HG03460 (cell line): ENCODE measurements at regions not wholly inside any gene's neighbourhood (a gene's known extent, or its start where the extent isn't known, plus 50 kb on each side); places are given as distances from the start of the nearest gene placed in this dataset.

Experiments used
- ATAC-seq: cut with Tn5 transposase; IDR thresholded peaks from one replicate; pipeline ENCODE4 v1.9.1; 2021; ENCODE audit not compliant: unreplicated experiment

DNA sequence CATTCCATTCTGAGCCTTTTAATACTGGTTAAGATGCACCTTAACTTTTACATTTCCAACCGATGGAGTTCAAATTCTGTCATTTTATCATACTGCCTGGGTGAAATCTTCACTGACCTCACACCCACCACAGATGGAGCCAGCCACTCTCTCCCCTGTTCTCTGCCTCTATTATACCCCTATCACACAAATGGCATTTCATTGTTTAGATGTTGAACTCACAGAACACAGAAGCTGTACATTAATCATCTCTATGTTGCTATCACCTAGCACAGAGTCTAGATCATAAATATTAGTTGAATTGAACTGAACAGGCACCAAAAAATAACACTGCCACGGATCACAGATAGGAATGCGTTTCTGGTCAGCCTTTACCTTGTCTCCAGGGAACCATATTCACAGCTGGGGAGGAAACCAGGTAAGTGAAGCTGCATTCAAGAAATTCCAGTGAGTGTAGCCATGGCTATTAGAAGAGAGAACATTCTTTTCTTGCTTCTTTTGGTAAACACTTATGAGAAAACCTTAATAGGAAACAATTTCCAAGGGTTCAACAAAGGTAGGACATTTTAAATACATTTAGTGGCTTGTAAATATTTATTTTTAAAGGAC, 194.9 kb upstream of the RMST start:
- ATAC-seq, result no peak

DNA sequence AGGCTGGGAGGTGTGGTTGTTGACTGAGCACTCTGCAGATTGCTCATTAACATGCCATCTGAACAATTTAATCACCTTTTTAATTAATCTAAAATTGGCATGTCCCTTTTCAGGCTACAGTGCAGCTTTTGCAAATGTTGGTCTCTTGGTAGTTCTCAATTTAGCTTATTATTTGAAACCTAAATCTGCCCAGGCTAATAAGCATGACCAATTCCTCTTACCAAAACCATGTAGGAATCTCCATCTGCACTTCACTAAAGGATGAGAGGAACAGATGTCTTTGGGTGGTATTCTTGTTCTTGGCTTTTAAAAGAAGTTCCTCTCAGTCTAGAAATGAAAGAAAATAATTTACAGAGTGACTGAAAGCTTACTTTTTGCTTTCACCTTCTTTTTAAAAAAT, 190.1 kb upstream of the RMST start:
- ATAC-seq, result no peak

DNA sequence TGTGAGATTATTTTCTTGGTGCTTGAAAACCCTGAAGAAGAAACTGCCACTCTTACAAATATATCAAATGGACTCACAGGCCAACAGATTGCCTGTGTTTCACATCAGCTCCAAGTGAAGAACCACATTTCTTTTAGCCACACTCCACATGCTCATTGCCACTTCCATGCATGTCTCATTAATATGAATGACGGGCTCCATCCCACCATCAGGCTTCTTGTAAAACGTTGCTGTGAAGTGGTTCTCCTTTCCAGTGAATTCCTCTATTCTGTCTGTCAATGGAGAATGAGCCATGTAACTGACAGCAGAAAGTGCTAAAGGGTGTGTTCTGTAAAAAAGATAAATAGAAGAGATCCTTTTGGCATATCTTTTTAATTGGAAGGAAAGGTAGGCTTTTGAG, 188.2 kb upstream of the RMST start:
- ATAC-seq, result no peak

DNA sequence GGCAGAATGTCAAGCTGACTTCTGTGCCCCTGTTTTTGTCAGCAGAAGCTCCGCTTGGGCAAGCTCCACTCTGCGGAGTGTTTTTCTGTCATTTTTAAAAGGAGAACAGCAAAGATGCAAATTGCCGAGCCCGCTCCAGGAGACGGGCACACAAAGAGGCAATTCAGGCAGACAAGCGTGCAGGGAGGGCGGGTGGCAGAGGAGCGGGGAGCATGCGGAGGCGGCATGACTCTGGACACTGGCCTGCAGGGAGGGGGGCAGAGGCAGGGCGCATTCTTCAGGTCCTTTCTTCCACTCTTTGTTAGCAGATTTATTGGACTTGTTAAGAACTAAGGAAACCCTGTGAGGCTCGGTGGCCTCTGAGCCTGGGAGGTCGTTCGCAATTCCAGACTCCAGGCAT, 187.3 kb upstream of the RMST start:
- ATAC-seq, result no peak

DNA sequence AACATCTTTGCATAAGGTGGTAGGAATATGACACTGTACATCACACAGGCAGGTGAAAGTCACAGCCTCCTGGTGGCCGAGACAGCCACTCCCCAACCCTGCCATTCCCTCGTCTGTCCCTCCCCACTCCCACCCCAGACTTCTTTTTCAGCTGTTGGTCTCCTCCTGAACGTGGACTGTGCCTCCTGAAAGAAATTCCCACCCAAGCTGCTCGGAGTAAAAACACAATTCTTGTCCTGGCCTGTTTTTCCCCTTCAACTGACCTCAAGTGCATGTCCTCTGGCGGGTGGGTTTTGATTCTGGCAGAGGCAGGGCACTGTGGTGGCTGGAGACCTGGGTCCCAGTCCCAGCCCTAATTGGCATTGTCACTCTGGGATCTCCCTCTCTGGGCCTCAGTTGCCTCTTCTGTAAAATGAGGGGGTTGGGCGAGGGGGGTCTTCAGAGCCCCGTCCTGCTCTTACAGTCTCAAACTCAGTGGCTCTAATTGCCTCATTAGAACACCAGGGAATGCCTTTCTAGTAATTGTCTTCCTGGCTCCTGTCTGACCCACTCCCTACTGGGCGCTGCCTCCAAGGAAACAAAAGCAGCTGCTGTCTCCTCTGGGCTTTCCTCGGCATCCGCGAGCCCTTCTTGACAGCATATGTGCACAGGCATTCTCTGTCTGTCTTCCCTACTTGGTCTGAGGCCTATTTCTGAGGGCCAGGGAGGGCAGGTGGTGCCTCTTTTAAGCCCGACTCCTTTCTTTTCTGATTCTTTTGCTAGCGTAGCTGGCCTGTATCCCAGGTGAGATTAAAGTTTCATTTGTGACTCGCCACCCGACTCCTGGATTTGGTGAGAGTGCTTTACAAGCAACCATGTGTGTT, 186.6 kb upstream of the RMST start:
- no peak for ATAC-seq

DNA sequence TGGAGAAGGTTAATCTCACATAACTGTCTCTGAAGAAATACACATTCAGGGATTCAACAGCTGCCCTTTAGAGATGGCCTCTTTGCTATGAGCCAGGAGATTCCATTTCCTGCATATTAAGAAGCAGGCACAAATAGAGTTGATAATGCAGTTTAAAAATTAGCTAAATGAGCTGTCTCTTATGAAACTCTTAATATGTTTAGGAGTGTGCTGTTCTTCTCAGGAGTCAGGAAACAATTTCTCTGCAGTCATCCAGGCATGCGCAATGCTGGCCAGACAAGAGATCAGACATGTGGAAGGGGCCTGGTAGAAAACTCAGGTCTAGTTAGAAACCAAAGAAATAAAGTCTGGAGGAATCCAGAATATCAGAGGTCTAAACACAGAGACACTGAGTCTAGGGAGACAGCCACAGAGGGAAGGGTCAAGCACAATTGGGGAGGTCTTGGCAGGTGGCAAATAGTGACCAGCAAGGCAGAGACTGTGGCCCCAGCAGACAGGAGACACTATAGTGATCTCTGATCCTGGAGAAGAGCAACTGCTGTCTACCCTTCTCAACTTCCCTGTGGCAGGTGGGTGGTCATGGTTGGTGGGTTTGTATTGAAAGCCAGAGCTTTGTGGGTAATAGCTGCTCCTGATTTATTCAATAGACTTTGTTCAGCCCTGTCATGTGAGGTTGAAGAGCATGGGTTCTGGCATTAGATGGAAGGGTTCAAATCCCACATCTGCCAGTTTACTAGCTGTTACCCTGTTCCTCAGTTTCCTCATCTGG, 185.8 kb upstream of the RMST start:
- no peak for ATAC-seq

DNA sequence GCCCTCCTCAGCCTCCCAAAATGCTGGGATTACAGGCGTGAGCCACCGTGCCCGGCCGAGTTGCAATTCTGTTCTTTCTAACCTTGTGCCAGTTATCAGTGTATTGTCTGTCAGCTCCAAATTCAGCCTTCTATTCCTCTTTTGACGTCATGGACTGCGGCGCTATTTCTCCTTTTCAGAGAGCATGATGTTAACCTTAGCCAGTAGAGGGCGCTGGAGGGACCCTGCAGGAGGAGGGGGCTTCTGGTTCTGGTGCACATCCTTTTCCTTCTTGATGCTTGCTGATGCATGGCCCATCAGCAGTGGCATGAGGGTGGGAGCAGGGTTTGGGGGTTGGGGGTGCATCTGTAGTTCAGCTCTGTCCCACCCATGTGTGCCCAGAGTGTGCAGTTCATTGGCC, 179.3 kb upstream of the RMST start:
- no peak for ATAC-seq

DNA sequence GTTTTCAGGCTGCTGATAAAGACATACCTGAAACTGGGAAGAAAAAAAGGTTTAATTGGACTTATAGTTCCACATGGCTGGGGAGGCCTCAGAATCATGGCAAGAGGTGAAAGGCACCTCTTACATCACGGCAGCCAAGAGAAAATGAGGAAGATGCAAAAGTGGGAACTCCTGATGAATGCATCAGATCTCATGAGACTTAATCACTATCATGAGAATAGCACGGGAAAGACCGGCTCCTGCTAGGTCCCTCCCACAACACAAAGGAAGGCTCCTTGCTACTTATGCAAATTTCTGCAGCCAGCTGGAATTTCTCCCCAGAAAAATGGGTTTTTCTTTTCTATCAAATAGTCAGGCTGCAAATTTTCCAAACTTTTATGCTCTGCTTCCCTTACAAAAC, 174.1 kb upstream of the RMST start:
- no peak for ATAC-seq

DNA sequence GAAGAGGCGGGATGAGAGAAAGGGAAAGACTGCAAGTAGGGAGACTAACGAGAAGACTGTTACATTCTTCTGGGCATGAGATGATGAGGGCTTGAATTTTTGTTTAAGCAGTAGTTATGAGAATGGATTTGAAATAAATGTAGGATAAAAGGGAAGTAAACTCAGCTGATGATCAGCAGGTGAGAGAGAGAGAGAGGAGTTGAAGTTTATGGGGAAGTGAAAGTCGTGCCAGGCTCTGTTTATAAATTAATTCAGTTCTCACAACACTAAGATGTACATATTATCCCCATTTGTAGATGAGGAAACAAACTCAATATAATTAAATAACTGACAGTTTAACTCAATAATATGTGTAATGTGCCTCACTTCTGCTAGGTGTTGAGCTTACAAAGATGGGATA, 170.0 kb upstream of the RMST start:
- no peak for ATAC-seq

DNA sequence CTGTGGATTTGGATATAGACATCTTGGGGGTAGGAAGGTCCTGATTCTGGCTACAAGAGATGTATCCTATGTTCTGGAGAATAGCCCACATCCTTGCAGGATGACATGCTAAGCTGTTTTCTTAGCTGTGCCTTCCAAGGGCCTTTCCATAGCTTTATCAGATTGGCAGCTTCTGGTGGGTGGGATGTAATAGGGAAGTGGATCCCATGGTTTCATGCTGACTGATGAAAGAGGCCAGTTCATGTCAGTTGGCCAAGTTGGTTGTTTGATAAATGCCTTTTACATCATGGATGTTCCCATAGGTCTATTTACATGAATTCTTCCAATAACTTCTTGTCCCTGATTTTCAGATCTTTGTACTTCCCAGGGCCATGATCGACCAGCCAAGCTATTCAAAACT, 169.1 kb upstream of the RMST start:
- ATAC-seq, result no peak

DNA sequence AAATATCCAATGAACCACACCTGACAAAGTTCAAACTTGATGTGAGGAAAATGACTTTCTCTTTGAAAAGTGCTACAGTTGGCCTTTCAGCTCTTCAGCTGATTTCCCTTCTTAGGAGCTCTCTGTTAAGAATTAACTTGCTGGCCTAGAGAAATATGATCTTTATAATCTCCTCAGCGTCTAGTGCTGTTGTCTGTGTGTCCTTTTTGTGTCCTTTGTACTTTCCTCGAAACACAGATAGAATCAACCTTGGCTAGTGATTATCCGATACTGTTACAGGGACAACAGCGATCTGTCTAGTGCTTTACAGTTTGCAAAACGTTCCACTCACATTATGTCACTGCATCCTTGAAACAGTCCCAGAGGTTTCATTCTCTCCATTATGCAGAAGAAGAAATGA, 162.8 kb upstream of the RMST start:
- ATAC-seq, result no peak

DNA sequence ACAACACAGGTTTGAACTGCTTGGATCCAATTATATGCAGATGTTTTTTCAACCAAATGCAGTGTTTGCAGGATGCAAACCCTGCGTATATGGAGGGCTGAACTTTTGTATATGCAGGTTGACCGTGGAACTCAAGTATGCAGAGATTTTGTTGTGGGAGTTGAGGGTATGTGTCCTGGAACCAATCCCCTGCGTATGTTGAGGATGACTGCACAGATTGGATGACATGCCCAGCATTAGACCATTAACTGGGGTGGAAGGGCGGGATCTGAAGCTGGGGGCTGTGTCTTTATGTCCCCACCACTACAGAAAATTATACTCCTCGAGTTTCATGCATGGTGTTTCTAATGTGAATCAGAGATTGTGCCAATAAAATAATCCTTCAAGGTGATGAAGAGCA, 162.2 kb upstream of the RMST start:
- no peak for ATAC-seq

DNA sequence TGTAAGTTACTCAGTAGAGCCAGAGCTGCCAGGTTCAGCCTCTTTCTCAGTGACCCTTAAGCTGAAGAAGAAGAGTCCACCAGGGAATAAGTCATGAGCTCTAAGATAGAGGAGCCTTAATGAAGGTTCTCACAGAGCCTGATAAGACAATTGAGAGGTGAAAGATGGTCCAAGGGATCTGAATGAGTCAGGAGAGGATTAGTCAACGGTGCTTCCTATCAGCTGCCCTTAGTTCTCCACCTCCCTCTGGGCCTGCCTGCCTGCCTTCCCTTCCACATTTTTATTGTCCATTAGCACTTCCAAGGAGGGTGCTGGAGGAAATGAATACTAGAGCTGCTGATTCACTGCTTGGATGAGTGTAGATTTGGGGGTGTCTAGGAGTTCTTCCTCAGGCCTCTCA, 161.7 kb upstream of the RMST start:
- no peak for ATAC-seq

DNA sequence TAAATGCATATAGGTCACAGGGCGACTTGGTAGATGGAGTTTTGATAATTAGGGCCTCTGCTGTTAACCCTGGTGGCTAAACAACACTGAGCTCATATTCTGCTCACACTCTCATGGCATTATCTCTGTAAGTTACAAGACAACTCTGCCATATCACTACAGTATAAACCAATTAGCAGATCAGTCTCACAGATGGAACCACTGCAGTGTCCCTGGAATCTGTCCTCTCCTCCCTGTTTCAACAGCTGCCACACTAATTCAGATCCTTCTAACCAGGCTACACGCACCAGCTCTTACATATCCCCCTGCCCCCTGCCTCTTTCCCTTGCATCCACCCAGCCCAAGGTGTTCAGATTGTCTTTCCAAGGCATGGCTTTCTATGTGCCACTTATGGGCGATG, 161.0 kb upstream of the RMST start:
- ATAC-seq, result no peak

DNA sequence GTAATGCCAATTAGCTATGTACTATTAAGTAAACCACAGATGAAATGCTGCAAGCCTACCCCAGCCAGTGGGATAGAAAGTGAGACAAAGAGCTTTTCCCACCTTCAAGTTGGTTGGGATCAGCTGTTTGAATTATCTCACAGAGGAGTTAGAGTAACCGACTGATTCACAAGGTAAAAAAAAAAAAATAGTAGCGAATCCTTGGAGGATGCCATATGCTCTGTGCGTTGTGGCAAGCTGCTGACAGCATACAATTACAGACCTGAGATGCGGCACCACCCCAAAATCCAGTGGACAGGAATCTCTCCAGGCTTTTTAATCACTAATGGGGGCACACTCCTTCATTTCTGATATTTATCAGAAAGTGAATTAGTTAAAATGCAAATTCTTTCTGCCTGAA, 157.0 kb upstream of the RMST start:
- ATAC-seq, result no peak

DNA sequence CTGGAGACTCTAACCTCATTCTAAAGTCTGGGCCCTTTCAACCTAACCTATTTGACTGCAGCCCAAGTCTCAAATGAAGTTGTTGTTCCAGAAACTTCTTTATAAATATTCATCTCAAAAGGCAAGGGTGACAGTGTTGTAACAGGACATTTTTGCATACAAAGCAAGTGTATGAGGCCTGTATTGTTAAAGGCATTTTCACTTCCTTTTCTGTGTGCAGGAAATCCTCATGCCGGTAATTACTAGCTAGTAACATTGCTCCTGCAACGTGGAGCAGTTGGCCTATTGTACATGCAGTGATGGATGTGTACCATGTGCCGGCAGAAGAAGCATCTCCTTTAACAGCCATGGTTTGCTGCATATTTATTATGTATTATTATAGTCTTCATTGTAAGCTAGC, 156.5 kb upstream of the RMST start:
- peak; percentile 96 for ATAC-seq

DNA sequence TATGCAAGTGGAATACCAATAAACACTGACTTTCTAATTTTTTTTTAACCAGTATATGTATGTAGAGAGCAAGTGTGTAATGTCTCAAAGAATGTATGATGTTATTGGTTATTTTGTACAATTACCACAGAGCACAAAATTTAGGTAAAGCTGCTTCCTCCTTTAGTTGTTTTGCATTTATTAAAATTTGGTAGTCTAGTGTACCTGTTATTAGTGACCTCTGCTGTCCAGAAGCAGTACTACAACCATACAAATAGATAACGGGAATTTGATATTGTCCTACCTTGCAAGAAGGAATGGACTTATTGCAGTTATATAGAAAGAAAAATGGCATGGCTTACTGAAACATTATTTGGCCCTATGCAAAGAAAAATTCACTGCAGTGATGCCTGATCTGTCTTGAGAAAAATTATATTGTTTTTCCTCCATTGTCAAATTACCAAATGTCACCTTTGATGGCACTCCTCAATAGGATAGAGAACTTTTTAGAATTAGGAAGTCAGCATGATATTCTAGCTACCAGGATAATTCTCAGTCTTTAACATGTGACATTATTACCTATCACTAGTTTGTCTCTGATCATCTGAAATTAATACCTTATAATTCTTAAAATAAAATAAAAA, 153.9 kb upstream of the RMST start:
- ATAC-seq, result no peak

DNA sequence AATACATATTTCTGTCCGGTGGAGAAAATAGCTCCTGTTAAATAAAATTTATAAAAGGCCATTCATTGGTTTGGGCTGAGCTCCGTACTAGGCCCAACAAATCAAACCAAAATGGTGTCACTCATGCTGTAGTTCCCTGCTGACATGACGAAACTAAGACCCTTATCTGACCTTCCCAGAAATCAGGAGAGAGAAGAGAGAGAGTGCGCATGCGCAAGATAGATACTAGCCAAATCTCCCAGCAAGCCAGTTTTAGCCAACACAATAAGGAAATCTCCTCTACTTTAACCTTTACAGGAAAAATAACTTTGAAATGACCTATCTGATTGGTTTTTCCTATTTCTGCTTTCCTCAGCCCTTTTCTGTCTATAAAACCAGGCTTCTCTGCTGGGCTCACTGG, 152.7 kb upstream of the RMST start:
- no peak for ATAC-seq

DNA sequence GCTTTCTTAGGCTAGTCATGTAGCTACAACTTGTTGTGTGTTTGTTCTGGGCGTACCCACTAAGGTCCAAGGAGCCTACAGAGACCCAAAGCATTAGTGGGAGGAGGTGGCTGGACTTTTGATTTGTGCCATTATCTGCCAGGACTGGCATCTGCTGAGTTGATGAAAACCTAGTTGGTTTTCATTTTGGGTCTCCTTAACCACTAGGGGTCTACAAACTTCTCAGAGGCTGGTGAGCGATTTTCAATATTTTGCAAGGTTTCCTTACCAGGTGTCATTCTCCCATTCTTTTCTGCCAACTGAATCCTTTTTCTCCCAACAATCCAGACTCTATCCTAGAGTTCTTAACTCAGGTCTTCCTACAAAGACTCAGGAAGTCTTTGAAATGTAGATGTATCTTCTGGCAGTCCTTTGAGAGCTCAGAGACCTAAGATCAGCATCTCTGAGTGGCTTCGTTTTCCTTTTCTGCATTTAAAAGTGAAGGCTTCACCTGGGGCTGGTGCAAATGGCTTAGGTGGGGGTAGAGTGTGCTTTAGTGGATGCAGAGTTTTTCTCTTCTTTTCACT, 150.0 kb upstream of the RMST start:
- ATAC-seq, result no peak

DNA sequence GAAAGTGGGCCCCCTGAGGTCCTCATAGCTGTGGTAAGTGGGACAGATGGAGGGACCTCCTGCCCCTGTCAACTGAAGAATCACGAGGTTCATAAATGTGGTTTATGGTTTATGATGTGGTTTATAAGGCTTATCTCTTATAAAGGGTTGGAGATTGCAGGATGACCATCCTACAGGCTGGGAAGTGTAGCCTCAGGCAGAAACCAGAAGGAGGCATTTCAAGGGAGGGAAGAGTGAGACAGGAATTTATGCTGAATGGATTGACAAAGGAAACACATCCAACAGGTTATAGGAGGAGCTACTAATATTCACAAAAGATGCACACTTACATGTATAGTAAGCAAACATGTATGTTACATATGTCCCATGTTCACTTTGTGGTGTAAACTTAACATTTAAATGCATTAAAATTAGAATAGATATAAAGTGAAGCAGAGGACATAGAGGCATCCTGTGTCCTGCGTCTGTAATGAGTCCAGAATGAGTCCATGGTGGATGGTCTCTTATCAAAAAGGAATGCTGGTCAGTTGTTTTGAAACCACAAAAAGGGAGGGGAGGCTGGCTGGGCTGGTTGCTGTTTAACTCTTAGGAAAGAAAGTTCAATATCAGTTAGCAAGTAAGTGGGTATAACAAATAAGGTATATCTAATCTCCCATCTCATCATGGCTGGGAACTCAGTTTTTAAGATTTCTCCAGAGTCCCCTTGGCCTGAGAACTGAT, 149.0 kb upstream of the RMST start:
- no peak for ATAC-seq

DNA sequence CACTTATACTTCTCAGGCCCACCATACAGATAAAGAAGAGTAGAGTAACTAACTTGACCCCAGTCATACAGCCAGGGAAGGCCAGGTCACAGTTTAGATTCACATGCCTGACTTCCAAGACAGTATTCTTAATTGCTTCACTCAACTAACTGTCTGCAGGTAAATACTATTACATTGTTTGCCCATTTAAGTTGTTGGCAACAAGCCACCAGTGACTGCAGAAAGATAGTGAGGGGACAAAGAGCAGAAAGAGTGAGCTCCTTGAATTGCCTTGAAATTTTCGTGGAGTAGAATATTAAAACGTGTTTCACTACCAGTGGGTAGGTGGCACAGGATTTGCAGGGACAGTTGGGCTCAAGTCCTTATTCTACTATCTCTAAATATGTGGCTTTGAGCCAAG, 146.3 kb upstream of the RMST start:
- no peak for ATAC-seq
